ENCODE measurements at regions not wholly inside any gene's neighbourhood (a gene's known extent, or its start where the extent isn't known, plus 50 kb on each side); places are given as distances from the start of the nearest gene placed in this dataset.

DNA sequence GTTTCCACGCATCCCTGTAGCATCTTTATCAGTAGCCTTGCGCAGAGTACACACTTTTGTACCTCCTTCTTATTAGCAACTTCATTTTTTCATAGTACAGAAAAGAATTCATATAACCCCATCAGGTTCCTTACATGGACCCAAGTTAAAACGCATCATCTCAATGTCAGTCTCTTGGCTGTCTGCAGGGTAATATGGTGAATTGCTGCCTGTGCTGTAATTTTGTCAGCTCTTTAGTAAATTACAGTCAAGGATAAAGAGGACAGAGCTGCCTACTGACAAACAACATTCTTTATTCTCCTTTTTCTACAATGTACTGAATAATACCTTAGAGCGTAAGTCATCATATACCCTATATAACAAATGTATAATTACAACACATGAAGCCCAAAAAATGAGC is 222.5 kb downstream of the MRPL39 start:
- TF ChIP-seq, protein P1, sequence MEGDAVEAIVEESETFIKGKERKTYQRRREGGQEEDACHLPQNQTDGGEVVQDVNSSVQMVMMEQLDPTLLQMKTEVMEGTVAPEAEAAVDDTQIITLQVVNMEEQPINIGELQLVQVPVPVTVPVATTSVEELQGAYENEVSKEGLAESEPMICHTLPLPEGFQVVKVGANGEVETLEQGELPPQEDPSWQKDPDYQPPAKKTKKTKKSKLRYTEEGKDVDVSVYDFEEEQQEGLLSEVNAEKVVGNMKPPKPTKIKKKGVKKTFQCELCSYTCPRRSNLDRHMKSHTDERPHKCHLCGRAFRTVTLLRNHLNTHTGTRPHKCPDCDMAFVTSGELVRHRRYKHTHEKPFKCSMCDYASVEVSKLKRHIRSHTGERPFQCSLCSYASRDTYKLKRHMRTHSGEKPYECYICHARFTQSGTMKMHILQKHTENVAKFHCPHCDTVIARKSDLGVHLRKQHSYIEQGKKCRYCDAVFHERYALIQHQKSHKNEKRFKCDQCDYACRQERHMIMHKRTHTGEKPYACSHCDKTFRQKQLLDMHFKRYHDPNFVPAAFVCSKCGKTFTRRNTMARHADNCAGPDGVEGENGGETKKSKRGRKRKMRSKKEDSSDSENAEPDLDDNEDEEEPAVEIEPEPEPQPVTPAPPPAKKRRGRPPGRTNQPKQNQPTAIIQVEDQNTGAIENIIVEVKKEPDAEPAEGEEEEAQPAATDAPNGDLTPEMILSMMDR (IDR thresholded peaks at IDR 0.05), result no peak
- no peak for TF ChIP-seq POLR2AphosphoS5 (IDR thresholded peaks at IDR 0.05)
